Mammary epithelial cell (primary cell): ENCODE measurements at regions not wholly inside any gene's neighbourhood (a gene's known extent, or its start where the extent isn't known, plus 50 kb on each side); places are given as distances from the start of the nearest gene placed in this dataset.

ENCODE experiments used
- CTCF ChIP-seq, 2 donors: IDR thresholded peaks in 1 of 2; conservative IDR thresholded peaks in 1 of 2; 2 replicates each; pipeline ENCODE4 v1.5.1; 2011 to 2012; ENCODE audit warnings: inconsistent platforms in 2 of 2, low read length in 2 of 2, mild to moderate bottlenecking in 2 of 2, control low read depth in 1 of 2, low read depth in 1 of 2; ENCODE audit not compliant: insufficient read depth in 1 of 2; ENCODE audit errors: extremely low read depth in 1 of 2
- EZH2 ChIP-seq: IDR thresholded peaks from 2 replicates; pipeline ENCODE4 v1.6.1; 2012; ENCODE audit warnings: low read length, inconsistent platforms, borderline replicate concordance

- TF ChIP-seq CTCF (conservative IDR thresholded peaks at IDR 0.05 in 1 of 2, IDR thresholded peaks at IDR 0.05 in 1 of 2; ENCODE audit: extremely low read depth in 1 of 2, insufficient read depth in 1 of 2, low read depth in 1 of 2, low read length in 2 of 2) (no peak), EZH2 (no peak)
Measured at GRCh38 chrX:112359906-112360305, 277.3 kb upstream of the TRPC5 start.
